ENCODE measurements at regions not wholly inside any gene's neighbourhood (a gene's known extent, or its start where the extent isn't known, plus 50 kb on each side); places are given as distances from the start of the nearest gene placed in this dataset.

- H3K27ac Mint-ChIP-seq = no peak overlapping the region
- POLR2A ChIA-PET (ENCODE audit: partially characterized antibody) = no interaction called here
- intact Hi-C loops (cut with micrococcal nuclease) = no loop called here
These were observed 184.7 kb upstream of the PRICKLE1 start for GRCh38 chr12:42774238-42774637.

GRCh38 chr12:42770261-42770660 is 180.7 kb upstream of the PRICKLE1 start:
- no peaks in the 10 kb centered on the region for H3K27me3 ChIP-seq (ENCODE audit: insufficient read depth, low read length)
- Mint-ChIP-seq H3K27me3 (peaks cover 0 to 3% of the 10 kb centered on the region in 2 donors), H3K27ac (no peak overlapping the region), H3K9me3 (peaks cover 0 to 8% (median 3%) of the 10 kb centered on the region in 8 donors), H3K36me3 (no peaks in the 10 kb centered on the region), H3K4me3 (no peak overlapping the region), H3K4me1 (no peaks in the 10 kb centered on the region)
- ChIA-PET POLR2A (ENCODE audit: partially characterized antibody) (no interaction called here), CTCF (ENCODE audit: partially characterized antibody) (no interaction called here)
- H3K4me1 ChIP-seq (ENCODE audit: insufficient read depth, low read length) = no peaks in the 10 kb centered on the region
- no peak overlapping the region for H3K4me3 ChIP-seq (ENCODE audit: low read length in 2 of 2)
- H3K36me3 ChIP-seq (ENCODE audit: insufficient read depth, low read length) = no peaks in the 10 kb centered on the region
- DNase-seq = no peak
- H3K9me3 ChIP-seq (ENCODE audit: control insufficient read depth in 1 of 2, low read length in 2 of 2) = no peaks in the 10 kb centered on the region
- no peak overlapping the region for H3K27ac ChIP-seq (ENCODE audit: low read depth, low read length)
- intact Hi-C loops (cut with micrococcal nuclease) = no loop called here

More at GRCh38 chr12:42774238-42774637, 184.7 kb upstream of the PRICKLE1 start:
- no peak overlapping the region for H3K4me3 Mint-ChIP-seq
- CTCF ChIA-PET (ENCODE audit: partially characterized antibody) = no interaction called here
- Histone ChIP-seq H3K27me3 (ENCODE audit: insufficient read depth, low read length) (no peaks in the 10 kb centered on the region), H3K4me3 (ENCODE audit: low read length in 2 of 2) (no peak overlapping the region), H3K36me3 (ENCODE audit: insufficient read depth, low read length) (no peaks in the 10 kb centered on the region), H3K9me3 (ENCODE audit: control insufficient read depth in 1 of 2, low read length in 2 of 2) (no peaks in the 10 kb centered on the region), H3K27ac (ENCODE audit: low read depth, low read length) (no peak overlapping the region), H3K4me1 (ENCODE audit: insufficient read depth, low read length) (no peaks in the 10 kb centered on the region)
- H3K27me3 Mint-ChIP-seq = peaks cover 0 to 3% of the 10 kb centered on the region in 2 donors
- no peaks in the 10 kb centered on the region for H3K4me1 Mint-ChIP-seq
- peaks cover 0 to 8% (median 5%) of the 10 kb centered on the region in 8 donors for H3K9me3 Mint-ChIP-seq
- no peak for DNase-seq
- no peaks in the 10 kb centered on the region for H3K36me3 Mint-ChIP-seq

- CTCF ChIA-PET (ENCODE audit: partially characterized antibody) = no interaction called here
- no peaks in the 10 kb centered on the region for H3K36me3 ChIP-seq (ENCODE audit: insufficient read depth, low read length)
These were observed 179.9 kb upstream of the PRICKLE1 start for GRCh38 chr12:42769455-42769854.

DNA sequence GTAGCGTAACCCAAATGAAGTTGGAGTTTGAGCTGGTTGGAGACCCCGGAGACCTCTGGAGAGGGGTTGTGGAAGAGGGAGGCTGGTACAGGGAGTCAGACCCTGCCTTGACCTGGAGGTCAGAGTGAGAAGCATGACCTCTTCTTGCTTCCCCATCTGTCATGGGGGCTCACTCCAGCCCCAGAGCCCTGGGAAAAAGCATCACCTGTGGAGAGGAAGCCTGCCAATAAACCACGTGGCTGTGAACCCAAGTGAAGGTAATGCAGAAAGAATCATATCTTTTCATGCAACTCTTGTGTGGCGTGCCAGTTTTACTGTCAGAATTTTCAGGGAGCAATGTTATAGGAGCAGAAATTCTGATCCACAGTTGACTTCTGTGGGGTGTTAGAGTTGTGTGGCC is 178.5 kb upstream of the PRICKLE1 start:
- no peak for DNase-seq
- Histone ChIP-seq H3K27me3 (ENCODE audit: insufficient read depth, low read length) (no peaks in the 10 kb centered on the region), H3K9me3 (ENCODE audit: control insufficient read depth in 1 of 2, low read length in 2 of 2) (no peaks in the 10 kb centered on the region), H3K36me3 (ENCODE audit: insufficient read depth, low read length) (no peaks in the 10 kb centered on the region), H3K4me1 (ENCODE audit: insufficient read depth, low read length) (no peaks in the 10 kb centered on the region), H3K4me3 (ENCODE audit: low read length in 2 of 2) (no peak overlapping the region), H3K27ac (ENCODE audit: low read depth, low read length) (no peak overlapping the region)
- no peak overlapping the region for H3K4me3 Mint-ChIP-seq
- ChIA-PET POLR2A (ENCODE audit: partially characterized antibody) (no interaction called here), CTCF (ENCODE audit: partially characterized antibody) (no interaction called here)
- peaks cover 0 to 6% (median 3%) of the 10 kb centered on the region in 8 donors for H3K9me3 Mint-ChIP-seq
- H3K4me1 Mint-ChIP-seq = no peaks in the 10 kb centered on the region
- no peaks in the 10 kb centered on the region for H3K36me3 Mint-ChIP-seq
- intact Hi-C loops (cut with micrococcal nuclease) = no loop called here
- H3K27ac Mint-ChIP-seq = no peak overlapping the region
- peaks cover 0 to 3% of the 10 kb centered on the region in 2 donors for H3K27me3 Mint-ChIP-seq

More at GRCh38 chr12:42769455-42769854, 179.9 kb upstream of the PRICKLE1 start:
- Histone ChIP-seq H3K4me1 (ENCODE audit: insufficient read depth, low read length) (no peaks in the 10 kb centered on the region), H3K27ac (ENCODE audit: low read depth, low read length) (no peak overlapping the region), H3K9me3 (ENCODE audit: control insufficient read depth in 1 of 2, low read length in 2 of 2) (no peaks in the 10 kb centered on the region), H3K4me3 (ENCODE audit: low read length in 2 of 2) (no peak overlapping the region), H3K27me3 (ENCODE audit: insufficient read depth, low read length) (no peaks in the 10 kb centered on the region)
- no peaks in the 10 kb centered on the region for H3K36me3 Mint-ChIP-seq
- no peak for DNase-seq
- peaks cover 0 to 3% of the 10 kb centered on the region in 2 donors for H3K27me3 Mint-ChIP-seq
- no peak overlapping the region for H3K27ac Mint-ChIP-seq
- no peak overlapping the region for H3K4me3 Mint-ChIP-seq
- no peaks in the 10 kb centered on the region for H3K4me1 Mint-ChIP-seq
- H3K9me3 Mint-ChIP-seq = peaks cover 0 to 8% (median 3%) of the 10 kb centered on the region in 8 donors
- intact Hi-C loops (cut with micrococcal nuclease) = no loop called here
- POLR2A ChIA-PET (ENCODE audit: partially characterized antibody) = no interaction called here

GRCh38 chr12:42767326-42767954 is 177.9 kb upstream of the PRICKLE1 start:
- DNase-seq = no peak
- Histone ChIP-seq H3K27ac (ENCODE audit: low read depth, low read length) (no peak overlapping the region), H3K4me3 (ENCODE audit: low read length in 2 of 2) (no peak overlapping the region), H3K27me3 (ENCODE audit: insufficient read depth, low read length) (no peaks in the 10 kb centered on the region), H3K9me3 (ENCODE audit: control insufficient read depth in 1 of 2, low read length in 2 of 2) (no peaks in the 10 kb centered on the region), H3K4me1 (ENCODE audit: insufficient read depth, low read length) (no peaks in the 10 kb centered on the region), H3K36me3 (ENCODE audit: insufficient read depth, low read length) (no peaks in the 10 kb centered on the region)
- Mint-ChIP-seq H3K27ac (no peak overlapping the region), H3K36me3 (no peaks in the 10 kb centered on the region), H3K9me3 (peaks cover 0 to 6% (median 3%) of the 10 kb centered on the region in 8 donors), H3K27me3 (peaks cover 0 to 3% of the 10 kb centered on the region in 2 donors), H3K4me1 (no peaks in the 10 kb centered on the region), H3K4me3 (no peak overlapping the region)
- ChIA-PET CTCF (ENCODE audit: partially characterized antibody) (no interaction called here), POLR2A (ENCODE audit: partially characterized antibody) (no interaction called here)
- intact Hi-C loops (cut with micrococcal nuclease) = no loop called here

DNA sequence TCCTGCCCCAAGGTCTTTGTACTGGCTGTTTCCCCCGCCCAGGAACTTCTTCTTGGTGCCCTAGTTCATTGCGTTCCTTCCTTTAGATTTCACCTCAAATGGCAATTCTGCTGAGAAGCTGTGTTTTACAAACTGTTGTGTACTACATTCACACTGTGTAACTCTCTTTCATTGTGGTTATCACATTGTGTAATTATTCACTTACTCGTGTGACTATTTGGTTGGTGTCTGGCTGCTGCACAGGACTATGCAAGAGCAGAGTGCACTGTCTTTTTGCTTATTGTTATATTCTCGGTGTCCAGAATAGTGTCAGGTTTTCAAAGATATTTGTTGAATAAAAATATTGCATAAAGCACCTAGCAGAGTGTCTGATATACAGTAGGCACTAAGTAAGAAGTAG is 177.2 kb upstream of the PRICKLE1 start:
- no peaks in the 10 kb centered on the region for H3K4me1 Mint-ChIP-seq
- peaks cover 0 to 6% (median 3%) of the 10 kb centered on the region in 8 donors for H3K9me3 Mint-ChIP-seq
- ChIA-PET POLR2A (ENCODE audit: partially characterized antibody) (no interaction called here), CTCF (ENCODE audit: partially characterized antibody) (no interaction called here)
- peaks cover 0 to 3% of the 10 kb centered on the region in 2 donors for H3K27me3 Mint-ChIP-seq
- DNase-seq = no peak
- intact Hi-C loops (cut with micrococcal nuclease) = no loop called here
- Histone ChIP-seq H3K4me1 (ENCODE audit: insufficient read depth, low read length) (no peaks in the 10 kb centered on the region), H3K27ac (ENCODE audit: low read depth, low read length) (no peak overlapping the region), H3K36me3 (ENCODE audit: insufficient read depth, low read length) (no peaks in the 10 kb centered on the region), H3K9me3 (ENCODE audit: control insufficient read depth in 1 of 2, low read length in 2 of 2) (no peaks in the 10 kb centered on the region), H3K4me3 (ENCODE audit: low read length in 2 of 2) (no peak overlapping the region), H3K27me3 (ENCODE audit: insufficient read depth, low read length) (no peaks in the 10 kb centered on the region)
- no peak overlapping the region for H3K27ac Mint-ChIP-seq
- no peak overlapping the region for H3K4me3 Mint-ChIP-seq
- H3K36me3 Mint-ChIP-seq = no peaks in the 10 kb centered on the region

- Mint-ChIP-seq H3K9me3 (peaks cover 0 to 4% (median 2%) of the 10 kb centered on the region in 8 donors), H3K4me3 (no peak overlapping the region), H3K27me3 (no peaks in the 10 kb centered on the region), H3K36me3 (no peaks in the 10 kb centered on the region), H3K4me1 (no peaks in the 10 kb centered on the region), H3K27ac (no peak overlapping the region)
- ChIA-PET CTCF (ENCODE audit: partially characterized antibody) (no interaction called here), POLR2A (ENCODE audit: partially characterized antibody) (no interaction called here)
- Histone ChIP-seq H3K27me3 (ENCODE audit: insufficient read depth, low read length) (no peaks in the 10 kb centered on the region), H3K4me1 (ENCODE audit: insufficient read depth, low read length) (no peaks in the 10 kb centered on the region), H3K4me3 (ENCODE audit: low read length in 2 of 2) (no peak overlapping the region), H3K36me3 (ENCODE audit: insufficient read depth, low read length) (no peaks in the 10 kb centered on the region), H3K9me3 (ENCODE audit: control insufficient read depth in 1 of 2, low read length in 2 of 2) (no peaks in the 10 kb centered on the region), H3K27ac (ENCODE audit: low read depth, low read length) (no peak overlapping the region)
- intact Hi-C loops (cut with micrococcal nuclease) = no loop called here
- DNase-seq = no peak
These were observed 176.5 kb upstream of the PRICKLE1 start for GRCh38 chr12:42766026-42766425.

DNA sequence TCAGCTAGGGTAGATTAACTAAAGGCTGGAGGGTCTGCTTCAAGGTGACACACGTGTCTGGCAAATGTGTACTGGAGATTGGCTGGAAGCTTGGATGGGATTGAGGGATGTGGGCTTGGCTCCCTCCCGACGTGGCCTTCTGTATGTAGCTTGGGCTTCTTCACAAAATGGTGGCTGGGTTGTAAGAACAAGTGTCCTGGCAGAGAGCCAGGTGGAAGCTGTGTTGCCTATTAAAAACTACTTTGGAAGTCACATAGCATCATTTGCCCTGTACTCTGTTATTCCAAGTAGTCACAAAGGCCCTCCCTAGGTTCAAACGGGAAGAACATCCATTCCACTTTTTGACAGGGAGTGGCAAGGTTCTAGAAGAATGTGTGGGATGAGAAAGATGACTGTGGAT is 174.1 kb upstream of the PRICKLE1 start:
- no peak for DNase-seq
- Histone ChIP-seq H3K27ac (ENCODE audit: low read depth, low read length) (no peak overlapping the region), H3K27me3 (ENCODE audit: insufficient read depth, low read length) (no peaks in the 10 kb centered on the region), H3K9me3 (ENCODE audit: control insufficient read depth in 1 of 2, low read length in 2 of 2) (no peaks in the 10 kb centered on the region), H3K4me3 (ENCODE audit: low read length in 2 of 2) (no peak overlapping the region), H3K4me1 (ENCODE audit: insufficient read depth, low read length) (no peaks in the 10 kb centered on the region), H3K36me3 (ENCODE audit: insufficient read depth, low read length) (no peaks in the 10 kb centered on the region)
- intact Hi-C loops (cut with micrococcal nuclease) = no loop called here
- Mint-ChIP-seq H3K4me1 (no peaks in the 10 kb centered on the region), H3K36me3 (no peaks in the 10 kb centered on the region), H3K27ac (no peak overlapping the region), H3K4me3 (no peak overlapping the region), H3K27me3 (no peaks in the 10 kb centered on the region), H3K9me3 (peaks cover 0 to 2% (median 0%) of the 10 kb centered on the region in 8 donors)
- ChIA-PET POLR2A (ENCODE audit: partially characterized antibody) (no interaction called here), CTCF (ENCODE audit: partially characterized antibody) (no interaction called here)

Measured in CD4-positive, alpha-beta memory T cell (primary cell).